Activated CD8-positive, alpha-beta T cell treated with anti-CD3 and anti-CD28 coated beads, Interleukin-2, amount 10 ng/mL, durations not matched to agents 7 days and 5 days (primary cell): ENCODE measurements at regions not wholly inside any gene's neighbourhood (a gene's known extent, or its start where the extent isn't known, plus 50 kb on each side); places are given as distances from the start of the nearest gene placed in this dataset.

Experiments used
- ATAC-seq: fragments of 150-1000 bp; cut with Tn5 transposase; one replicate; pipeline ENCODE4 v1.10.0; 2021; ENCODE audit warnings: moderate library complexity
- CTCF ChIA-PET: fragments of 350-600 bp; sonication (Branson Sonifier 250); formaldehyde crosslinking; loops from one replicate; lab custom pipeline; 2021; ENCODE audit warnings: antibody characterized with exemption; lab: Charles Lee
- POLR2A ChIA-PET: fragments of 350-600 bp; sonication (Branson Sonifier 250); formaldehyde crosslinking; loops from one replicate; lab custom pipeline; 2021; ENCODE audit warnings: antibody characterized with exemption; lab: Charles Lee
- DNase-seq: peaks from one replicate; pipeline ENCODE4 v3.0.0-alpha.2; 2020
- H3K27ac Mint-ChIP-seq: one replicate; pipeline ENCODE4 v1.8.0; 2021; ENCODE audit warnings: mild to moderate bottlenecking, mixed read lengths
- H3K27me3 Mint-ChIP-seq: one replicate; pipeline ENCODE4 v1.8.0; 2021; ENCODE audit warnings: low read depth, mixed read lengths
- H3K36me3 Mint-ChIP-seq: one replicate; pipeline ENCODE4 v1.8.0; 2021; ENCODE audit warnings: low read depth, mixed read lengths
- H3K4me1 Mint-ChIP-seq: one replicate; pipeline ENCODE4 v1.8.0; 2021; ENCODE audit warnings: low read depth, mixed read lengths
- H3K4me3 Mint-ChIP-seq: one replicate; pipeline ENCODE4 v1.8.0; 2021; ENCODE audit warnings: mild to moderate bottlenecking, mixed read lengths
- H3K9me3 Mint-ChIP-seq: one replicate; pipeline ENCODE4 v1.8.0; 2022; ENCODE audit warnings: mixed read lengths; ENCODE audit not compliant: insufficient read depth

DNA sequence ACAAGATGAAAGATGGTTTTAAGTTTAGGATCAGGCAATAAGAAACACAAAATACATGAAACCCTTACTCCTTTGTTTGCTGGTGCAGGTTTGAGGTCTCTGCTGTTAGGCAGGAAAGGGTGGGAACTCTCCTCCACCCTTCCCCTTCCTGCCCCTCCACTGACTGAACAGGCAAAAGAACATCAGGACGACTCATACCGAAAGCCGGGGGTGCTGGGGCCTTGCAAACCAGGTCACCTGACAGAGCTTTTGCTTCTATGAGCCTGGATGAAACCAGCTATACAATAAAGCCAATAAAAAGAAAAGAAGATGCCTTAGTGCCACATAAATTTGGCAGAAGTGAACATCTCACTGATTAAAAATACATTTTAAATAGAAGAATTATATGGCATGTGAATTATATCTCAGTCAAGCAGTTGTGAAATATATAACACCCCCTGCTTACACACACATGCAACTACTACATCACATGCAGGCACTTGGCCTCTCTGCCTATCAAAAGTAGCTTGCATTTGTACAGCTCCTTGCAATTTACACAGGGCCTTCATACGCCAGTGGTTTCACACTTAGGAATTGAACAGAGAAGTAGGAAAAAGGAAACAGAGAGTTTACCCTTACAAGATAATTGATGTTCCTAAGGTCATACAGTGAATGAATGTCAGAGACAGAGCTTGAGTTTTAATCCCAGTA, 215.1 kb upstream of the TRIB2 start:
- ChIA-PET CTCF (interaction anchor here (0.7 to 4.6 kb wide), 13 partner anchors 12 to 809 kb away, joined by 3 to 28 read pairs (median 3); partner anchors contain the start of gene TRIB2), POLR2A (interaction anchor here (0.6 to 1.9 kb wide), 3 partner anchors 13 to 464 kb away, joined by 3 to 8 read pairs (median 3); no protein-coding TSS in a partner anchor)
- Mint-ChIP-seq H3K4me1 (peaks cover 93% of the 10 kb centered on the region), H3K9me3 (no peaks in the 10 kb centered on the region), H3K27me3 (no peaks in the 10 kb centered on the region), H3K36me3 (peaks cover 46% of the 10 kb centered on the region), H3K4me3 (peak overlapping the region; percentile 54), H3K27ac (peak overlapping the region; percentile 92)
- peak; percentile 95 for ATAC-seq
- peak; percentile 91 for DNase-seq

DNA sequence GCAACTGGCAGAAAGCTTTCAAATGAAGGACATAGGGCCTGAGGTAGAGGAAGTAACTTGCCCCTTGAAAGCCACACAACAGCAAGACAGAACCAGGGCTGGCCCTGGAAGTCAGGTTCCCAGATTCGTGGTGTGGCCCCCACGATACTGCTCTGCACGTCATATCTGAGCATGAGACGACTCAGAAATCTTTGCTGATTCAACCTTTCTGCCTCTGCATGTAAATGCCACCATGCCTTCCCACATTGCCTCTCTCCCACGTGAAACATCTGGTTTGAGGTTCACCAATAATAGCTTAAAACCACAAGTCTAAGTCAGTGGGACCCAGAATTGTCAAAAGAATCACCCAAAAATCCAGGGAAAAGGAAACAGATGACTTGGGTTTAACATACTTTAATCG, 214.0 kb upstream of the TRIB2 start:
- ChIA-PET CTCF (interaction anchor here (1.0 to 4.6 kb wide), 5 partner anchors 14 to 214 kb away, joined by 3 to 28 read pairs (median 5); partner anchors contain the start of gene TRIB2), POLR2A (no interaction called here)
- peak; percentile 57 for DNase-seq
- Mint-ChIP-seq H3K4me3 (peak overlapping the region; percentile 22), H3K27me3 (no peaks in the 10 kb centered on the region), H3K27ac (peak overlapping the region; percentile 85), H3K4me1 (peaks cover 97% of the 10 kb centered on the region), H3K9me3 (no peaks in the 10 kb centered on the region), H3K36me3 (peaks cover 46% of the 10 kb centered on the region)
- peak; percentile 29 for ATAC-seq

DNA sequence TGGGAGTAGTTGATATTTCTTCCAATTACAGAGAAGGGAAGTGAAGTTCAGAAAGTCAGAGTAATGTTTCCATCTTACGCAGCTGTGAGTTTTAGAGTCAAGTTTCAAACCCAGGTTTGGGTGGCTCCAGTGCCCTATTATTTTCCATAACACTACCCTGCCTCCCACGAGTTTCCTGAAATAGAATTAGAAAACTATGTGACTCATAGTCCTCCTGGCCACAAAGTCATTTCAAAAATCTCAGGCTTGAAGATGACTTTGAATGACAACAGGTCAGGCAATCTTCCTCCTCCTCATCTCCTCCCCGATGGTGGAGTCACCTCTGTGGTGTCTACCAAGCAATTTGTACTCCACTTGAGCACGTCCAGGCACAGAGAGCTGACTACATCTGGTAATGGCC, 212.3 kb upstream of the TRIB2 start:
- no peaks in the 10 kb centered on the region for H3K27me3 Mint-ChIP-seq
- peak overlapping the region; percentile 14 for H3K27ac Mint-ChIP-seq
- peaks cover 39% of the 10 kb centered on the region for H3K36me3 Mint-ChIP-seq
- peaks cover 91% of the 10 kb centered on the region for H3K4me1 Mint-ChIP-seq
- ATAC-seq, result no peak
- ChIA-PET CTCF (interaction anchor here (1.8 to 4.6 kb wide), 2 partner anchors 9 to 212 kb away, joined by 6 to 28 read pairs; partner anchors contain the start of gene TRIB2), POLR2A (no interaction called here)
- H3K4me3 Mint-ChIP-seq, result no peak overlapping the region
- no peaks in the 10 kb centered on the region for H3K9me3 Mint-ChIP-seq
- DNase-seq, result no peak

DNA sequence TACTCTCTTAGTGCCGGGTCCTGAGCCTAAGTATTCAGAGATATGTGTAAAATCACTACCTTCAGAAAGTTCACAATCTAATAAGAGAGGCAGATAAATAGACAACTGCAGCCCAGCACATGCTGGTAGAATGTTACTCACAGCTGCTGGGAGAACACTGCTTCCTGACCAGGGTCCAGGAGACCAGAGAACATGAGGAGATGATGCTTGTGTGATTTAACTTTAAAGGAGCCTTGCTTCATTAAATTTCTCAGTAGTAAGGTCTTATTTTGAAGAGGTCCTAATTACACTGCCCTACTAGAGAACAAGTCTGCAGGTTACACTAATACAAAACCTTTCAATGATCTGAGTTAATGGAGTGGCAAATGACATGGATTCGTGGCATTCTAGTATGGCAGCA, 209.9 kb upstream of the TRIB2 start:
- ATAC-seq (no peak), DNase-seq (no peak)
- Mint-ChIP-seq H3K4me1 (peaks cover 70% of the 10 kb centered on the region), H3K27me3 (no peaks in the 10 kb centered on the region), H3K36me3 (peaks cover 31% of the 10 kb centered on the region), H3K4me3 (no peak overlapping the region), H3K27ac (peak overlapping the region; percentile 39), H3K9me3 (no peaks in the 10 kb centered on the region)
- ChIA-PET POLR2A (interaction anchor here (0.7 kb wide), 1 partner anchor 19 kb away, joined by 3 read pairs; no protein-coding TSS in a partner anchor), CTCF (no interaction called here)

DNA sequence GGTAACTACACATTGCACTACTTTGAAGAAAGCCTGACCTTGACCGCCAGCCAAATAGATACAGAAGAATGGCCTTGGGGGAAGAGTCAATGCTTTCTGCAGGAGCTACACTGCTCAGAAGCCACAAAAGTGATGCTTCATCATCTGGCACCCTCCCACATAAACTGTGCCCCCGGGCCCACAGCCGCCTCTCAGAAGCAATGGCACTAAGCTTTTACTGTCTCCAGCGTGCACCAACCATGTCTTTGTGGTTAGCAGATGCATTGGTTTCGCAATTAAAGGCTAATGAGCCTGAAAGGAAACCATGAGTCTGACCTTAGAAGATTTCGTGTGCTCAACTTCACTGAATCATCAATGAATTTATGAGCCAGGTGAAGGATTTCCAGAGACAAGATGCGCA, 209.4 kb upstream of the TRIB2 start:
- Mint-ChIP-seq H3K4me1 (peaks cover 66% of the 10 kb centered on the region), H3K27ac (peak overlapping the region; percentile 39), H3K4me3 (peak overlapping the region; percentile 3), H3K9me3 (no peaks in the 10 kb centered on the region), H3K27me3 (no peaks in the 10 kb centered on the region), H3K36me3 (peaks cover 30% of the 10 kb centered on the region)
- DNase-seq, result peak; percentile 61
- CTCF ChIA-PET, result no interaction called here
- peak; percentile 79 for ATAC-seq
- POLR2A ChIA-PET, result interaction anchor here (0.7 kb wide), 1 partner anchor 19 kb away, joined by 3 read pairs; no protein-coding TSS in a partner anchor

DNA sequence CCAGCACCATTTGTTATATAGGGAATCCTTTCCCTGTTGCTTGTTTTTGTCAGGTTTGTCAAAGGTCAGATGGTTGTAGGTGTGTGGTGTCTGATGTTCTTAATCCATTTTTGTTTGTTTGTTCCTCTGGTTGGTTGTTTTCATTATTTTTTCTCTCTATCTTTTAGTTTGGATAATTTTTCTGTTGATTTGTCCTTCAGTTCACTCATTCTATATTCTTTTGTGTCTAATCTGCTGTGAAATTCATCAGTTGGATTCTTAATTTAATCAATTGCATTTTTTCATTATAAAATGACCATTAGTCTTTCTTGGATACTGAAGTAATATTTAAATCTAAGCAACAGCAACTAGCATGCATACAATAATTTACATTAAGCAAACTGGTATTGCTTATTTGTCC, 206.7 kb upstream of the TRIB2 start:
- Mint-ChIP-seq H3K4me1 (peaks cover 60% of the 10 kb centered on the region), H3K27ac (no peak overlapping the region), H3K36me3 (peaks cover 15% of the 10 kb centered on the region), H3K4me3 (no peak overlapping the region), H3K9me3 (no peaks in the 10 kb centered on the region), H3K27me3 (no peaks in the 10 kb centered on the region)
- DNase-seq, result no peak
- CTCF ChIA-PET, result no interaction called here
- POLR2A ChIA-PET, result no interaction called here
- no peak for ATAC-seq

DNA sequence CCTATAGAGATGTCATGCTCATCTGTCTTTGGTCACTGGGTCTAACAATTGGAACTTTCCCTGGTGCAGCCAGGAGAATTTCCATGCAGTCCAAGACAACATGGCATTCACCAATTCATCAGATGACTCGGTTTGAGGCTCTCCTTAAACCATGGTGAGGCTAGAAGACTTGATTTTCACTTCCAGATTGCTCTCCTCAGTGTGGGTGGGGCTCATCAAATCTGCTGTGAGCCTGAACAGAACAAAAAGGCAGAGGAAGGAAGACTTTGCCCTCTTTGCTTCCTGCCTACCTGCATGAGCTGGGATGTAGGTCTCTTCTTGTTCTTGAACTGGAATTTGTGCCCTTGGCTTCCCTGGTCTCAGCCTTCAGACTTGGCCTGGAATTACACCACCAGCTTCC, 203.4 kb upstream of the TRIB2 start:
- Mint-ChIP-seq H3K4me3 (no peak overlapping the region), H3K9me3 (no peaks in the 10 kb centered on the region), H3K36me3 (peaks cover 12% of the 10 kb centered on the region), H3K27me3 (no peaks in the 10 kb centered on the region), H3K27ac (peak overlapping the region; percentile 6), H3K4me1 (peaks cover 40% of the 10 kb centered on the region)
- DNase-seq (no peak), ATAC-seq (no peak)
- ChIA-PET POLR2A (interaction anchor here (1.3 kb wide), 1 partner anchor 203 kb away, joined by 7 read pairs; the partner anchor contains the start of gene TRIB2), CTCF (interaction anchor here (1.4 to 3.1 kb wide), 3 partner anchors 9 to 203 kb away, joined by 5 to 16 read pairs (median 6); partner anchors contain the start of gene TRIB2)

DNA sequence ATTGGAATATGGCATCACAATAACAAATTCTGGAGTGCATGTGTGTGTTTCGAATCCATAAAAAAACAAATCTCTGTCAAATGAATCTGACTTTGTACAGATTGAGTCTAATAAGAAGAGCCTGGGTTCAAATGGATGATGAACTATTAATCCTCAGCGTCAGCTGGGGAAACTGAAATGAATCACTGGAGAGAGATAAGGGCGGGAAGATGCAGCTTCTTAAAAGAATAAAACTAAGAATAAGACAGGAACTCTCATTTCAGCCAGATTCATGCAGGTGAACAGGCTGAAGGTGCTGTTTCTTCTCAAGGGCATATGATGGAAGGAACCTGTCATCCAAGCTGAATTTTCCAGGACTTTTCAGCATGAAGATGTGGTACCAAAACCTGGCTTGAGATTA, 202.6 kb upstream of the TRIB2 start:
- H3K4me1 Mint-ChIP-seq, result peaks cover 35% of the 10 kb centered on the region
- H3K36me3 Mint-ChIP-seq, result peaks cover 10% of the 10 kb centered on the region
- peak overlapping the region; percentile 71 for H3K27ac Mint-ChIP-seq
- H3K27me3 Mint-ChIP-seq, result peaks cover 2% of the 10 kb centered on the region
- no peaks in the 10 kb centered on the region for H3K9me3 Mint-ChIP-seq
- no peak for DNase-seq
- ChIA-PET POLR2A (interaction anchor here (1.0 to 1.3 kb wide), 2 partner anchors 26 to 202 kb away, joined by 3 to 7 read pairs; partner anchors contain the start of gene TRIB2), CTCF (interaction anchor here (1.4 to 3.1 kb wide), 4 partner anchors 10 to 203 kb away, joined by 4 to 16 read pairs (median 6); partner anchors contain the start of gene TRIB2)
- H3K4me3 Mint-ChIP-seq, result no peak overlapping the region
- no peak for ATAC-seq

DNA sequence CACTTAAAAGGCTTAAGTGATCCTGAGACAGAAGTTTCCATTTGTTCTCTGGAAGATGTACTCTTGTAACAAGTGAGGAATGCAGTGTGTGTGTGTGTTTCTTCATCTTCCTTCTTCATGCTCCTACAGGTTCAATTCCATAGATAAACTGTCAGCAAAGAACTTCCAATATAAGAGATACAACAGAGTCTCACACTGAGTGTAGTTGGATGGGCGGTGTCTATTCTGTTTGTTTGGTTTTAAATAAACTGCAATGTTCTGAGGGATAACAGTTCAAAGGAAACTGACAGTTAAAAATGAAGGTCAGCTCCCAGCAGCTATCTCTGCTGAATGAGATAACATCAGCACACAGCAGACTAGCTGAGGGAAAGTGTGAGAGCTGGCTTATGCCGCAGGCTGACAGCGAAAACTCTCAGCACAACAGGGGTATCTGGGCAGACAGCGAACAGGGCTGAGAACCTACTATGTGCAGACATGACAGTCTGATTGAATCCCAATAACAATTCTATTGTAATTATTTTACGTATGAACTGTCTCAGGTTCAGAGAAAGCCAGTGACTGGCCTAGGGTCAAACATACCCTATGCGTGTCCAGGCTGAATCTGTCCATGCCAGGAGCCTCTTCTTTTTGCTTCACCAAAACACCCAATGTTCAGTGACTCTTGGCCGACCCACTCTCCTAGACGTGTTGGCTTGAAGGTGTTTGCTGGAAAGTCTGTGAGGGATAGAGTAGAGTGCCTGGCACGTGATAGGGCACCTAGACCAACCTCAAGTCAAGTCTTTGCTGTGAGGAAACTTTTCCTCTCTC, 201.9 kb upstream of the TRIB2 start:
- Mint-ChIP-seq H3K36me3 (peaks cover 6% of the 10 kb centered on the region), H3K27ac (peak overlapping the region; percentile 71), H3K4me1 (peaks cover 35% of the 10 kb centered on the region), H3K9me3 (no peaks in the 10 kb centered on the region), H3K27me3 (peaks cover 2% of the 10 kb centered on the region), H3K4me3 (no peak overlapping the region)
- ChIA-PET POLR2A (interaction anchor here (1.0 to 1.3 kb wide), 2 partner anchors 26 to 202 kb away, joined by 3 to 7 read pairs; partner anchors contain the start of gene TRIB2), CTCF (interaction anchor here (1.4 to 3.1 kb wide), 4 partner anchors 10 to 203 kb away, joined by 4 to 16 read pairs (median 6); partner anchors contain the start of gene TRIB2)
- ATAC-seq (peak; percentile 88), DNase-seq (peak; percentile 62)

DNA sequence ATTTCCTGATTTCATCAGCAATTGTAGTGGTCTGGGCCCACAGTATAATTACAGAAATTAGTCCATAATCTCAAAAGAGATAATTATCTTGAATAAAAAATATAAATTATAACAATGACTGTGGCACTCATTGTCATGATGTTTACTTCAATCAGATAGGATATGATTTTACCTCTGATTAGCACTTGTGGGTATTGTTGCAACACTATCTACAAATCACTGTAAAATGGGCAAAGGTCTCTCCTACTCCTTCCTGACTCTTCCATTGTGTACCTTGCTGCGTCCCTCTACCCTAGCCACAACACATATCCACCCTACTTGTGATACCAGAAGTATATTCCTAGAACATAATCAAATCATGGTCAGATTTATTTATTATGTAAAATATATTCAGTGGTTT, 200.9 kb upstream of the TRIB2 start:
- no peak overlapping the region for H3K4me3 Mint-ChIP-seq
- peaks cover 6% of the 10 kb centered on the region for H3K36me3 Mint-ChIP-seq
- CTCF ChIA-PET, result no interaction called here

DNA sequence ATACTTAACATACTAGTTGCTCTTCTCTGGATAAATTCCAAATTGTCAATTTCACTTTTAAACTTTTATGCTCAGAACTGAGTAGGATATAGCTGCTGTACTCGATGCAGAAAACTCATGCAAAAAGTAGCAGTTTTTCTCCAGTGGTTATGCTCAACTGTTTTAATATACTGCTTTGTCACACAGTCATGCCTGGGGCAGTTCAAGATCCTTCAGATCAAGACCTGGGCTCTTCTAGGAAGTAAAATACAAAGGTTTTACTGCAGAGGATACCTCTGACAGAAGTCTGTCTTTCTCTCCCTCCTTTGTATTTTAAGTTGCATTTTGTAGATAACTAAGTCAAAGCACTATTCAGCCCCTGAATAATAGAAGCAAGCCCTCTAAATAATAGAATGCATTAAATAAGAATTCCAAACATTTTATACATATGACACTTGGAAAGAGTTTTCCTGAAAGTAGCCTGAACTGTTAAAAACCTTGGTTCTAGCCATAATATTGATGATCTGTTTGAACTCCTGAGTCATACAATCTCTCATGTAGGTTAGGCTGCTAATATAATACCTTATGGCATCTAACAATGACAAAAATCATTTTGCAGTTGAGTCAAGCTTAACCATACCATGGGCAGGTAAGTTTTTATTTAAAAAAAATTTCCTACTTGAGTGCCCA, 183.3 kb upstream of the TRIB2 start:
- Mint-ChIP-seq H3K4me3 (no peak overlapping the region), H3K9me3 (no peaks in the 10 kb centered on the region), H3K4me1 (peaks cover 10% of the 10 kb centered on the region), H3K27ac (no peak overlapping the region), H3K27me3 (peaks cover 7% of the 10 kb centered on the region), H3K36me3 (no peaks in the 10 kb centered on the region)
- CTCF ChIA-PET, result interaction anchor here (1.3 kb wide), 1 partner anchor 32 kb away, joined by 3 read pairs; no protein-coding TSS in a partner anchor
- no peak for ATAC-seq
- POLR2A ChIA-PET, result interaction anchor here (0.6 kb wide), 1 partner anchor 478 kb away, joined by 3 read pairs; no protein-coding TSS in a partner anchor
- DNase-seq, result no peak

More for the DNA sequence above, 200.9 kb upstream of the TRIB2 start:
- ATAC-seq (no peak), DNase-seq (no peak)
- POLR2A ChIA-PET, result interaction anchor here (0.6 kb wide), 1 partner anchor 34 kb away, joined by 3 read pairs; no protein-coding TSS in a partner anchor
- Mint-ChIP-seq H3K4me1 (peaks cover 34% of the 10 kb centered on the region), H3K27me3 (peaks cover 2% of the 10 kb centered on the region), H3K9me3 (no peaks in the 10 kb centered on the region), H3K27ac (no peak overlapping the region)
